ENCODE measurements at regions not wholly inside any gene's neighbourhood (a gene's known extent, or its start where the extent isn't known, plus 50 kb on each side); places are given as distances from the start of the nearest gene placed in this dataset.

DNA sequence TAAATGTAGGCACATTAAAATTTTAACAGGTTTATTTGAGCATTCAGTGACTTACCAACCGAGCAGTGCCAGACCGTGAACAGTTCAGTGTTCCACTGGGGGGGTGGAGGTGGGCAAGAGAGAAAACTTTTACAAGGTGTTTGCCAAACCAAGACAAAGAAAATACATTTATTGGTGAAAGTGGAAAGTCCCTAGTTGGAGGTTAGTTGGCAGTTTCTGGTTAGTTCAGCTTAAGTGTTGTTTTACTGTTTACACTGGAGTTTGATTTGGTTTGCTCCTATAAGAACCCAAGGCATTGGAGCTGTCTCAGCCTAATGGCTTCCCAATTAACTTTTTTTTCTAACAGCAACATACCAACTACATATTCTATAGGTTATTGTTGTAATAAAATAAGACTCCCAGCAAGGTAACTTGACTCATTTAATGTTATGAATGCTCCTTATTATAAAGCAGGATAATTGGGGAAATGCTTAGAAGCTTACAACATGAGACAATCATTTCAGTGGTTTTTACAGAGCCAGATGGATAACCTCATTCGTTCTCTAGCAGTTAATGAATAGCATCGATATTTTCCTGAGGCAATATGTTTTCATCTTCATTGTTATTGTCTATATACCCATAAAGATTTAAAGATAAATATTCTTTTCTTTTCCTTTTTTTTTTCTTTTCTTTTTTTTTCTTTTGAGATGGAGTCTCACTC is 115.8 kb downstream of the ETNK1 start:
- DNase-seq: no peak

DNA sequence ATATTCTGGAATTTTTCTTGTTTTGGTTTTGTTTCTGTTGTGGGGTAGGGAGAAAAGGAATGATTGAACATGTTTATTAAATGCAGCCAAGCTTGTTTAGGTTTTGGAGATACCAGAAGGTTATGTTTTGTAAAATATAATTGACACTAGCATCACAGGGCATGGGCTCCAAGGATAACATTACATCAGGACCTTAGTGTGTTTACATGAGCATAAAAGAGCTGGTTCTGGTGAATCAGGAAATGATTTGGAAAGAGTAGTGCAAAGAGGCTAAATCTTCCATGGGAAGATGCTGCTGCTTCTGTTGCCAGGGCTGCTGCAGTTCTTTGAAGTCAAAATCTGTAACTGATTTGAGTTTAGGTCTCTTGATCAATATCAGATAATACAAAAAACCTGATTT is 118.7 kb downstream of the ETNK1 start:
- no peak for DNase-seq

DNA sequence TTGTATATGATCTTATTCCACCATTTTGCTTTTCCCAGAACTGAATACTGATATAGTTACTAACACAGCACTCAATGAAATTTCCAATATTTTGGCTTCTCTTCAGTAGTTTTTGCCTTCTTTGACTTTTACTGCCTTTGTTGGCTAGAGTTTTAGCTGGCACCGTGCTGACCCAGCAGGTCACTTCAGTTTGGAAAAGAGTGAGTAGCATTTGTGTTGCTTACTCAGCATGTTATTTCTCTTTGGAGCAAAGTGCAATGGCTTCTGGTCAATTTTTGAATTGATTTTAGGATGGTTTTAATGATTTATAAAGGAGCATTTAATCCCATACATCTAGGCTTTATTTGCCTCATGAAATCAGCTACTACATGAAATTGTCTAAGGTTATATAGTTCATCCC is 119.2 kb downstream of the ETNK1 start:
- DNase-seq: no peak

DNA sequence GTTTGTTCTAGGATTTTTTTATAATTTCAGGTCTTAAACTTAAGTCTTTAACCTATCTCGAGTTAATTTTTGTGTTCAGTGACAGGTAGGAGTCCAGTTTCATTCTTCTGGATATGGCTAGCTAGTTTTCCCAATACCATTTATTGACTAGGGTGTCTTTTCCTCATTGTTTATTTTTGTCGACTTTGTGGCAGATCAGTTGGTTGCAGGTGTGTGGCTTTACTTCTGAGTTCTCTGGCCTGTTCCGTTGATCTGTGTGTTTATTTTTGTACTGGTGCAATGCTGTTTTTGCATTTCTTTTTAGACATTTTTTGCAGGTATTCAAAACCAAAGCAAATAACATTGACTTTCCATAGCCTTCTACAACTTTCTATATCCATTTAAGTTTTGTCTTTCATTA is 121.7 kb downstream of the ETNK1 start:
- no peak for DNase-seq

DNA sequence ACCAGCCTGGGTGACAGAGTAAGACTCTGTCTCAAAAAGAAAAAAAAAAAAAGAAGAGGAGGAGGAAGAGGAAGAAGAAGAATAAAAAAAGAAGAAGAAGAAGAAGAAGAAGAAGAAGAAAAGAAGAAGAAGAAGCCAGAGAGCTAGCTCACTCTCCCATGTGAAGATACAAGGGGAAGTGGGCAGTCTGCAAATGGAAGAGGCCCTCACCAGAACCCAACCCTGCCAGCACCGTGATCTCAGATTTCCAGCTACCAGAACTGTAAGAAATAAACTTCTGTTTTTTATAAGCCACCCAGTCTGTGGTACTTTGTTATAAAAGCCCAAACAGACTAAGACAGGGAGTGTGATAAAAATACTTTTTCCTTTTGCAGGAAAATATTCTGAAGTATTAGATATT is 130.7 kb downstream of the ETNK1 start:
- DNase-seq: no peak

DNA sequence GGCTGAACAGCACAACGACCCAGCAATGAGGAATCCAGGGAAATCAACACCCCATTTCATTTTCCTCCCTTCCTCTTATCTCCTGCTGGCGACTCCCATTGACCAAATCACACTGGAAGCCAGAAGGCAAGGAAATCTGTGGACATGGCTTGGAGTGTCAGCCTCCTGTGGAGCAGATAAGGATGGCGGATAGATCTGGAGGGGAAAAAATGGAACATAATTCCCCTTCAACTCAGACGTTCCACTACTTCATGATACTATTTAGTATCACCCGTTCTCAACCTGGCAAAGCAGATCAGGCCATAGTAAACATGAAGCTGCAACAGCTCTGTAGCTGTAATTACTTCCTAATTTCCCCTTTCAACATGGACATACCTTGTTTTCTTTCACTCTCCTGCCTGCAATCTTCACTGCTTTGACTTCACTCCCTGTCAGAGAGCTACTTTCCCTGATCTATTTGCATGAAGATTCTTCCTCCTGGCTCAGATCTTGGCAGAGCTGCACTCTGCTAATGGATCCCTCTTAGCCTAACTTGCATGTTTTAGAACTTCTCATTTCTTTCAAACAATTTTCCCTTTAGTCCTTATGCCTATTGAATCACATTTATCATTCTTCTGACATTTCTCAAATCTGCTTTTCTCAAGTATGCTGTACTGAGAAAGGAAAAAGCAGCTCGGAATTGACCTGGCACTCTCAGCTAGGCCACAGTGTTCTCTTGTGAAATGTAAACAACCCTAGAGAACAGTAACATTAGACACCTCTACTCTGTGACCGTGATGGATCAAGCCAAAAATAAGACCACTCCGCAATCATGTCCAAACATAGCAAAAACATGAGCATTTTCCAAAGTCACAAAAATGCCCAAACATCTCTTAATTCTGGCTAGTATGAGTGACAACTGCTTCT is 135.1 kb downstream of the ETNK1 start:
- no peak for DNase-seq

DNA sequence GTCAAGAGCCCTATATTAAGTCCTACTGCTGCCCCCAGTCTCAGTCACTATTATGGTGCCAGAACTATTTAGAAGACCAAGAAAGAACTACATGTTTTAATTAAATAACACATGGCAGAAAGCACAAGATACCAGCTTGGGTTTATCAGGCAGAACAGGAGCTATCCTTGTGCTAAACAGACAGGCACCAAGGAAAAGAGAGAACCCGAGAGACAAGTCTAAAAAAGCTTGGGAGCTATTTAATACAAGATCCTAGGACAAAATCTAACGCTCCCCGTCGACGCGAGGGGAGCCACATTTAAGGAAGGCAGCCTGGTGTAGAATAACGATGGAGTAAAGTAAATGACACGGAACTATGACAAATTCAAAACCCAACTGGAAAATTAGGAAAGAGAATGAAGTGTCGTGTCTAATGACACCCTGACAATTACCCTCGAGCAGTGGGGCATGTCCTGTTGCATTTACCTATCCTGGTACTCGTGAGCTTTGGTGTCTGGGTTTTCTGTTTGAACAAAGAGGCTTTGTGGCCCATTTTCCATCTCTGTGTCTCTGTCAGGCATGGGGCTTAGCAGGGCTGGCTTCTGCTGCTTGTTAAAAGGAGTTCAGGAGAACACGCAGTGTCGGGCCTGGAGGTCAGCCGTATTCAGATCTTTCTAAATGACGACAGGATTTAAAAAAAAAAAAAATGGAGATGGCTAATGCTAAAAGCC is 140.6 kb downstream of the ETNK1 start:
- DNase-seq: no peak

DNA sequence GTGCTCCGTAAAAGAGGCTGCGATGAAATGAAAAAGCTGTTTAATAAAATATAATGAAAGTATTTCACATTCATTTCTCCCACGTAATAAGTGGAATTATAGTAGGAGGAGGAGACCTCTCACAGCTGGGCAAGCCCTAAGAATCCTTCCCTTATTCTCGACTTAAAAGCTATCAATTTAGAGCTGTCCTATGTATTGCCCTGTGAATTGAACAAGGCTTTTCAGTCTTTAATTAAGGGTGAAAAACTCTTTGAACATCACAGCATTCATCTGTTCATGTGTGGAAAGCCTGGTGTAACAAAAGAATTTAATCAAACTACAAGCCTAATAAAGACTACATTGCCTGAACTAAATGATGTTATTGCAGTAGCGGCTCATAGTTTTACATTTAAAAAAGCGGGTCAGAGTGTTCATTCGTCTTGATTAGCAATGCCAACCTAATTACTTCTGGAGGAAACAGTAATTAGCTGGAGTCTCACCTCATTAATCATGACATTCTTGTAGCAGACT is 142.0 kb downstream of the ETNK1 start:
- no peak for DNase-seq

DNA sequence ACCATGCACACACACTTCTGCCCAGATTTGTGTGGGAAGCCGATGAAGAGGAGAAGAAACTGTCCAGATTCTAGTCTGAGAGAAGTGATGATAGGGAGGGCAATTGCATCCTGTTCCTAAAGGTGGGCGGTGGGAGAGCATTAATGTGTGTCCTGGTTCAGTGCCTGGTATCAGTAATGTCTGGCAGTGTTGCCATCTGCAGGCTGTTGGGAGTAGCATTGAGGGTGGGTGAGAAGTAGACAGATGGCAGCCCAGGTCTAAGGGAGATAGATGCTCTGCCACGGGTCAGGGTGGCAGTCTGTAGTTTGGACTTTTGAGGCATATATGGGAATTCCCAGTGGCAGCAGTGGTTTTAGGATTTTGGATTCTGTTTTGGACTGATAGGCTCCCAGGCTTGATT is 156.4 kb downstream of the ETNK1 start:
- DNase-seq: no peak

DNA sequence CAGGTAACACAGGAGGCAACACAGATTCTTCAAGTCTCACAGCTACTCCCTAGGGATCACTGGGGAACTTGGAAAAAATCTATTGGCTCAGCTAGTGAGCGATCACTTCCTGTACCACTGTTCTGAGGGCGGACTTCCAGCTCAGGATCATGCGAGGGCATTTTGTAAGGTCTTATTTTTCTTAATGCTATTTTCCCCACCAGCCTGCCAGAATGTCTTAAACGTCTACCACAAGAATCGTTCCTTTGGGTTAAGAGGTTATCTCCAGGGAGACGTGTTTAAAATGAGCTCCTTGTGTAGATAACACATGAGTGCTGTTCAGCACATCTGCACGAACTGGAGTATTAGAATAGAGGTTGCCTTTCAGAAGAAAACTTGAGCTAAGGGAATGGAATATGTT is 162.6 kb downstream of the ETNK1 start:
- DNase-seq: no peak

DNA sequence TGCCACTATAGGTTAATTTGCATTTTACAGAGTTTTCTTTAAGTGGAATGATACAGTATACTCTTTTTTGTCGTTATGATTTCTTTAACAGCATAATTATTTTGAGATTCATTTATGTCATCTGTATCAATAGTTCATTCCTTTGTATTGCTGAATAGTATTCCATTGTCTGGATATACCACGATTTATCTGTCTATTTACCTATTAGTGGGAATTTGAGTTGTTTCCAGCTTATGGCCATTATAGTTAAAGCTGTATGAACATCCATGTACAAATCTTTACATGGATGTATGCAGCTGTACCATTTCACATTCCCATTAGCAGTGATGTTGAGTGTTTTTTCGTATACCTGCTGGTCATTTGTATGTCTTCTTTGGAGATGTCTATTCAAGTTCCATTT is 163.9 kb downstream of the ETNK1 start:
- DNase-seq: no peak

DNA sequence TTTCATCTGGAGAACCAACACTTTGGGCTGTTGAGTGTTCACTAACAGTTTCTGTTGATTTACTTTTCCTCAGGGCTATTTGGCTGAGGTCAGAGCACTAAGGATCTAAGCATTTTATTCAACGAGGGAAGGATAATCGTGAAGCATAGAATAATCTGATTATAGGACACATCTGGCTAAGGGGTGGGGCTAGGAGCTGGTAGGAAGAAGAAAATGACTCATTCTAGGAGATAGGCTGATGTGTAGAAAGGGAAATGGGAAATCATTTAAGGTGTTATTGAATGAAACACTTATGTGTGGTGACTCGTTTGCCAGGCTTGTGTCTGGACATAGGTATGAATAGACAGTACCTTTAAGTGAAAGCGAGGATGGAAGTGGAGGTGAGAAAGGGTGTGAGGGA is 167.2 kb downstream of the ETNK1 start:
- DNase-seq: no peak

DNA sequence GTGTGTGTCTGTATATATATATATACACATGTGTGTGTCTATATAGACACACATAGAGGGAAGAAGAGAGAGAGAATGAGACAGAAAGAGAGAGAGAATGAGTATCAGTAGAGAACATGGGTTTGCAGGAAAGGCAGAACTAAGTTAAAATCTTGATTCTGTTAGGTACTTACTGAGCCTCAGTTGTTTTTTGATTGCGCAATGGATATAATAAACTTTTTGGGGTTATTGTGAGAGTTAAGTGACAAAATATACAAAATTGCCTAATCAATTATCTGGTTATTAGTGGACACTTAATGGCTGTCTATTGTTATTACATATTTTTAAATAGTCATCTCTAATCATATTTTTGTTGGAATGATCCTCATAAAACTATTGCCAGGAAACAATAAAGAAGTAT is 169.0 kb downstream of the ETNK1 start:
- no peak for DNase-seq

DNA sequence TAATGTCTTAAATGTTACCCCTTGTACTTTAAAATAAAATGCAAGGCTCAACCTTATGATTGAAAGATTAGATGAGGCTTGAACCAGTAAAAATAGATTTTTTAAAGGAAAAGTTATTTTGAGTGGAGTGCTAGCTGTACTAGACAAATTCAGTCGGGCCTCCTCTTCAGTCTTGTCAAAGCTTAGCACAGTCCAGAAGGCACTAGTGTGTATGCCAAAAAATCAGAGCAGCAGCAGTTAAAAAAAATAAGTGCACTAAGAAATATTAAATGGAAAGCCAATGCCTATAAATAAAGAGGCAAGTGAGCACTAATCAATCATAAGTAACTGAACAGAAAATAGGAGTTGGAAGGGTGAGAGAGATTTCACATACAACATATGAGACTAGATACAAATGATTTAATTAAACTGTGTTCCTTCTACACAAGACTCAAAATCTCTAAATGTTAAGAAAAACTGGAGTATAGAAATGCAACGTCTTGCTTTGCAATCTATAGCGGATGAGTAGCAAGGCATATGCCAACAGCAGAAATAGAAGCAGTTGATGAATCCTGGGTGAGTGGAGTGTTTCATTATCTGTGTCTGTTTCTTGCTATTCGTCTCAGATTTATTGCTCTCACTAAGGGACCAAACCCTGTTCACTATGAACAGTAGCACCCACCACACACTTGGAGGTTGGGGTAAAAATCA is 172.1 kb downstream of the ETNK1 start:
- no peak for DNase-seq

DNA sequence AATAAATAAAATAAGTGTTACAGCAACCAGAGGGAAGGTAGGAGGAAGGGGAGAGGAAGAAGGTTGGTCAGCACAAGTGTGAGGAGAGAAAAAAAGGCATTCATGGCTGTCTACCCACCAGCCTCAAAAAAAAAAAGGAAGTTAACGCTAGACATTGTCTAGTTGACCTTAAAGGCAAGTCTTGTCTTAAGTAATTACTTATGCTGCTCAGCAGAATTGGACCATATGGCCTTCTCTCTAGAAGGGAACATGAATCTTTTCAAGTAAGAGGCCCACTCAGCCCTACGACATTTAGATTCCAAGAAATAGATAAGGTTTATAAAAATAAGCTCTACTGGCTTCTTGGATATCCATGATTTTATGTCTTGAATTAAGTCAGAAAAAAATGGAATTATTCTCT is 172.7 kb downstream of the ETNK1 start:
- DNase-seq: no peak

DNA sequence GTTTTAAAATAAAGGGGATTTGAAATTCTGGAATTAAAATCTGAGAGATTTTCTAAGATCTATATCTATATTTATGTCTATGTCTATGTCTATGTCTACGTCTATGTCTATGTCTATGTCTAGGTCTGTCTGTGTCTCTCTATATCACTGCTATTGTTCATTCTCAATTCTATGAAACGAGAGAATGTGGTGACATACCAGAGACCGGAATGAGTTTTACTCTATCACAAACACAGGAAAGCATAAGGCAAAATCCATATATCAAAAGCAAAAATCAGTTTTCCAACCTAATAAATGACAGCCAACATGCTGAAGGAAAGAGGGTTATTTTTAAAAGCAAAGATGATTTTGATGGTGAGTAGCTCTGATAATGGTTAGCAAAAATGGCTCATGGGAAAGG is 173.1 kb downstream of the ETNK1 start:
- no peak for DNase-seq

DNA sequence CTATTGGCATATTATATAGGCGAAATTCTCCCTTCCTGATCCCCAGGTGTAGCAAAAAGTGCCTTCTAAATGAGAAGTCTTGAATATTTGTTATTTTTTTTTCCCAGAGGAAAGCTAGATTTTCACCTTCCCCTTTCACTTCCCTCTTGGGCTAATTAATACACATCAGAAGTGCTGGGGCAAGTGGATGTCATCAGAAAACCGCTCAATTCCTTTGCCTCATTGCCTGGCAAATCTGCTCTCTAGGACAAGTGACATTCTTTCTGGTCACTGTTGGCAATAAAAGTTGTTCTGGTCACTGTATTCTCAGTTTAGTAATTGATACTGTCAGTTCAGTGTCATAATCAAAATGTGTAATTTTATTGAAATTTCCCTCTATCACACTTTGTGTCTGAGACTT is 174.5 kb downstream of the ETNK1 start:
- no peak for DNase-seq

DNA sequence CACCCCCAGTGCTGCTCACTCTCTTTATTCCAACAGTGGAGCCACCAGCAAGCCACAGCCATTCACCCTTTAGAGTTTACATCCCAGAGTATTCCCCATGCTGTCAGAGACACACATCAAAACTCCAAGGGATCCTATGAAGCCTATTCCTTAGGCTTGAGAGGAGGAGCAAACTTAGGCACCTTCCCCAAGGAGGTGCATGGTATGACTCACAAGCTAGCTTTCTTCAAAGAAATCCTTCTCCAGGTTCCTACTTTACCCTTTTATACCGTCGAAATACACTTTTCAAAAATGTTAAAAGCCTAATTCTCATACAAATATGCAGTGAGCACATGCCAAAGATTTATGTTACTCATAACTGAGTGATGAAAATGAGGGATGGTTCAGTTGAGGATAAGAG is 175.4 kb downstream of the ETNK1 start:
- DNase-seq: no peak

DNA sequence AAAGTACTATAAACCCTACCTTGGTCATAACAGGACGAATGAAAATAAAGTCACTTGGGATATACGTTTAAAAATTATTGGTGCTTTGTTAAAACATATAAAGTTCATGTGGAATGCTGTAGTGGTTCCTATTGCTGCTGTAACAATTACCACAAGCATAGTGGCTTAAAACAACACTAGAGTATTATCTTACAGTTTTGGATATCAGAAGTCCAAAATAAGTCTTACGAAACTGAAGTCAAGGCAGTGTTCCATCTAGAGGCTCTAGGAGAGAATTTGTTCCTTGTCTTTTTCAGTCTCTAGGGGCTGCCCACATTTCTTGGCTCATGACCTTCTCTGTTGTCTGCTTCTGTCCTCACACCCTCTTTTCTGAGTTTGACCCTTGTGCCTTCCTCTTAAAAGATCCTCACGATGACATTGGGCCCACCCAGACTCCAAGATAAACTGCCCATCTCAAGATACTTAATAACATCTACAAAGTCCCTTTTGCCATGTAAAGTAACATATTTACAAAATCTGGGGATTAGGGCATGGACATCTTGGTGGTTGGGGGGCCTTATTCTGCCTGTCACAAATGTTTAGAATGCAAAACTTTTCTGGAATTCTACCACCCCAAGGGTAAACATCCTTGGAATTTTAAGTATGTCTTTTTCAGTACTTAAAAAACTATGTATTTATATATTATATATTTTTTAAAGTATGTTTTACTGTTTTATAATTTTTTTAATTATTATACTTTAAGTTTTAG is 178.1 kb downstream of the ETNK1 start:
- DNase-seq: no peak

DNA sequence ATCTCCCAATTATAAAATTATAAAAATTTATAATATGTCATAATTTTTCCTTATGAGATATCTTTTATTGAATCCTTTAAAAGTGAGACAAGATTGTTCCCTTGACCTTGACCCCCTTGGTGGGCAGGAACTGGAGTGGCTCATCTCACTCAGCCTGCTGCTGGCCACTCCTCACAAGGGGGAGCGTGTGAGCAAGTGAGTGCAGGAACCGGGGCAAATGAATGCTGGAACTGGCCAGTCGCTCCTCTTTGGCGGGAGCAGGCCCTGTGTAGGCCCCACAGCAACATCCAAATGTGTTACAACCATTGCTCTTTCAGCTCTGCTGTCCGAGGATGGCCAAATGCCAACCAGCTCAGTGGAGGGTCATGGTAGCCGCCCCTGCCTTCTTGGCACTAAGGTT is 178.8 kb downstream of the ETNK1 start:
- no peak for DNase-seq

DNA sequence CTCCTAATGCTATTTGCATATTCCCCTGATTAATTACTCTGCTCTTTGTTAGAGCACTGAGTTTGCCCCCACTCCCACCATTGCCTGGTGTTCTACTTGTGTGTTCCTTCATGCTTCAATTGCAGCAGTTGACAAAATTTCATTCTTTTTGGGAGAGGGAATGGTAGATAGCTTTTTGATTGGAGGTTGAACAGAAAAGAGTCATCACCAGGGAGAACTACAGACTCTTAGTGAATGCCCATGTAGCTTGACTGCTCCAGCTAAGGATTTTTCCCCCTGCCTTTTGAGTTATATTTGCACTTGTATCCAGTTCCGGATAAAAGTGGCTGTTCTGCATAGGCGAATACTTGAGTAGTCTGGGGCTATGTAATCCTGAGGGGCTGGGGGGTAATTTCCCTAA is 183.9 kb downstream of the ETNK1 start:
- DNase-seq: no peak

DNA sequence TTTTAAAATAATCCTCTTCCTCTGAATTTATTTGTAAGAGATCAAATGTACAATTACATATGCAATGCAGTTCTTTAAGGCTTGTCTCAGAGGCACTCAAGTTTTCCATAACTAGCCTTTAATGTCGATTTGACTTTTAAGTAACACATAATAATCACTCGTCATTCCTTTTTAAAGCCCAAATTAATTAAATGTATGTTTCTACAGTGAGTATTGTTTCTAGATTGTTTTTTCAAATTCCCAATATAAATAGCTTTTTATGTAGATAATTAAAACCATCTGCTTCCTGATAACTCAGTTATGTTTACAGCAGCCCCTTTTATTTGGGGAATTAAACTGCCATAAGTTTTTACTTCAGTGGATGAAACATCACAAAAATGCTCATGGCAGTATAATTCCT is 185.1 kb downstream of the ETNK1 start:
- no peak for DNase-seq

Measured in activated CD4-positive, alpha-beta T cell treated with anti-CD3 and anti-CD28 coated beads, Interleukin-2, amount 50 U/mL, for 16 hours (primary cell).